ENCODE measurements at regions not wholly inside any gene's neighbourhood (a gene's known extent, or its start where the extent isn't known, plus 50 kb on each side); places are given as distances from the start of the nearest gene placed in this dataset.

DNA sequence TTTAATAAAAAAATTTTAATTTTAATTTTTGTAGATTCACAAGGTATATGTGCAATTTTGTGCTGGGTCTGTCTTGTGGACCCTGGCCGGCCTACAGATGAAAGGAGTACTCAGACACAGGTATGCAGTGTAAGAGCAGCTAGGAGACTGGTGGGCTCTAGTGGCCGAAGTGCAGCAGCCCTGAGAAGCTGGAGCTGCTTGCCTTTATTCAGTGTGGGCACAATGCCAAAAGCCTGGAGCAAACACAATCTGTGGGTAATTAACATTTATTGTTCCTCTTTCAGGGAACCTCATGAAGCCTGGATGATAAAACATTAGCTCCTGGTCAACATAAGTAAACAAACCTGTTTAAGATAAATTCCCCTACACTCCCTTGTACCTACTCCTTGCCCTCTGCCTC is 135.7 kb upstream of the SEL1L start:
- Histone ChIP-seq H3K79me2 (ENCODE audit: control insufficient read depth, insufficient read depth, low read length) (no peaks in the 10 kb centered on the region), H3K4me1 (ENCODE audit: control insufficient read depth, extremely low read depth, insufficient read depth, low read length) (no peaks in the 10 kb centered on the region), H3K9me3 (replicated peaks; ENCODE audit: control insufficient read depth, insufficient read depth, low read length) (peaks cover 2% of the 10 kb centered on the region), H3K9ac (replicated peaks; ENCODE audit: extremely low read depth, insufficient read depth, low read length) (no peak overlapping the region), H3K27ac (ENCODE audit: insufficient read depth, low read depth, low read length) (no peak overlapping the region), H3K4me2 (ENCODE audit: insufficient read depth, low read length) (no peak overlapping the region), H4K20me1 (replicated peaks; ENCODE audit: control insufficient read depth, extremely low read depth, insufficient read depth, low read length) (no peaks in the 10 kb centered on the region), H3K36me3 (ENCODE audit: control insufficient read depth in 2 of 2, extremely low read depth in 1 of 2, insufficient read depth in 2 of 2, low read length in 2 of 2) (no peaks in the 10 kb centered on the region), H3K27me3 (ENCODE audit: control insufficient read depth in 2 of 2, insufficient read depth in 2 of 2, low read length in 2 of 2) (no peaks in the 10 kb centered on the region), H3K4me3 (replicated peaks in 1 of 3; ENCODE audit: insufficient read depth in 1 of 3, low read depth in 1 of 3, low read length in 3 of 3) (no peak overlapping the region), H2AFZ (ENCODE audit: low read depth, low read length) (no peak overlapping the region), H3K9me1 (replicated peaks; ENCODE audit: control insufficient read depth, extremely low read depth, insufficient read depth, low read length) (no peaks in the 10 kb centered on the region)
- ChIA-PET POLR2A (no interaction called here), CTCF (no interaction called here)
- no TSS peak for BruUV-seq (replicated peaks)
- TF ChIP-seq POLR2A (IDR thresholded peaks at IDR 0.05; ENCODE audit: low read depth, low read length) (no peak), POLR2AphosphoS5 (IDR thresholded peaks at IDR 0.05; ENCODE audit: insufficient read depth, low read depth, low read length) (no peak), JUN (IDR thresholded peaks at IDR 0.05; ENCODE audit: borderline replicate concordance, insufficient read depth, insufficient read length, low read depth) (no peak), EZH2 (IDR thresholded peaks at IDR 0.05; ENCODE audit: borderline replicate concordance, low read depth, low read length, severe bottlenecking) (no peak), MYC (IDR thresholded peaks at IDR 0.05; ENCODE audit: low read depth, low read length) (no peak), GATA2 (IDR thresholded peaks at IDR 0.05; ENCODE audit: insufficient read depth, insufficient read length, low read depth, low read length) (no peak), FOS (IDR thresholded peaks at IDR 0.05; ENCODE audit: borderline replicate concordance, insufficient read depth, low read length) (no peak)
- TF ChIP-seq, protein P1, sequence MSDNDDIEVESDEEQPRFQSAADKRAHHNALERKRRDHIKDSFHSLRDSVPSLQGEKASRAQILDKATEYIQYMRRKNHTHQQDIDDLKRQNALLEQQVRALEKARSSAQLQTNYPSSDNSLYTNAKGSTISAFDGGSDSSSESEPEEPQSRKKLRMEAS (IDR thresholded peaks at IDR 0.05; ENCODE audit: insufficient read depth, insufficient read length) = no peak
- TF ChIP-seq, protein P2, sequence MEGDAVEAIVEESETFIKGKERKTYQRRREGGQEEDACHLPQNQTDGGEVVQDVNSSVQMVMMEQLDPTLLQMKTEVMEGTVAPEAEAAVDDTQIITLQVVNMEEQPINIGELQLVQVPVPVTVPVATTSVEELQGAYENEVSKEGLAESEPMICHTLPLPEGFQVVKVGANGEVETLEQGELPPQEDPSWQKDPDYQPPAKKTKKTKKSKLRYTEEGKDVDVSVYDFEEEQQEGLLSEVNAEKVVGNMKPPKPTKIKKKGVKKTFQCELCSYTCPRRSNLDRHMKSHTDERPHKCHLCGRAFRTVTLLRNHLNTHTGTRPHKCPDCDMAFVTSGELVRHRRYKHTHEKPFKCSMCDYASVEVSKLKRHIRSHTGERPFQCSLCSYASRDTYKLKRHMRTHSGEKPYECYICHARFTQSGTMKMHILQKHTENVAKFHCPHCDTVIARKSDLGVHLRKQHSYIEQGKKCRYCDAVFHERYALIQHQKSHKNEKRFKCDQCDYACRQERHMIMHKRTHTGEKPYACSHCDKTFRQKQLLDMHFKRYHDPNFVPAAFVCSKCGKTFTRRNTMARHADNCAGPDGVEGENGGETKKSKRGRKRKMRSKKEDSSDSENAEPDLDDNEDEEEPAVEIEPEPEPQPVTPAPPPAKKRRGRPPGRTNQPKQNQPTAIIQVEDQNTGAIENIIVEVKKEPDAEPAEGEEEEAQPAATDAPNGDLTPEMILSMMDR (IDR thresholded peaks at IDR 0.05; ENCODE audit: extremely low read depth in 1 of 2, insufficient read depth in 1 of 2, low read depth in 1 of 2, low read length in 2 of 2) = no peak
- DNase-seq (ENCODE audit: low read depth, low spot score) (no peak), FAIRE-seq (no peak)
- intact Hi-C loops (cut with micrococcal nuclease) (no loop called here), dilution Hi-C loops (cut with MboI; ENCODE audit: extremely low pct_ligation_motif_present, low sequenced_read_pairs) (no loop called here)
